GM21367 (cell line): ENCODE measurements at regions not wholly inside any gene's neighbourhood (a gene's known extent, or its start where the extent isn't known, plus 50 kb on each side); places are given as distances from the start of the nearest gene placed in this dataset.

Source experiments
- ATAC-seq: cut with Tn5 transposase; IDR thresholded peaks from one replicate; pipeline ENCODE4 v1.9.1; 2021; ENCODE audit not compliant: unreplicated experiment

GRCh38 chr5:158139161-158139560 is 280.2 kb upstream of the CLINT1 start:
- ATAC-seq: no peak

- no peak for ATAC-seq
These were observed 276.8 kb upstream of the CLINT1 start for GRCh38 chr5:158135682-158136179.

DNA sequence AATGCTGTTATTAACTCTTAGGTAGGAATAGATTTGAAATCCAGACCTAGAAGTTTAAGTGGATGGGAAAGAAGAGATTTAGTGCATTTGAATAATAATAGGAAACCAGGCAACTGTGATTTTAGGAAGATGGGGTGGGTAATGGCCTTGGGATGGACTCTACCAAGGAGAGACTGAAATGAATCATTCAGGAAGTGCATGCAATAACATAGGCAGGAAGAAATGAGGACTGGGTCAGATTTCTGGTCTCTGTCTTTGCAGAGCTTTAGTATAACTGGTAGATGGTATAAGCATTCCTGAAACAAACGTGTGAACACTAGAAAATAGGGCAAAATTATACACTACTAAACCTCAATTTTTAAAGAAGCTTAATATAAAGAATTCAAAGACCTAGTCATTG is 274.4 kb upstream of the CLINT1 start:
- ATAC-seq: no peak

- ATAC-seq: no peak
These were observed 268.6 kb upstream of the CLINT1 start for GRCh38 chr5:158127536-158127935.

DNA sequence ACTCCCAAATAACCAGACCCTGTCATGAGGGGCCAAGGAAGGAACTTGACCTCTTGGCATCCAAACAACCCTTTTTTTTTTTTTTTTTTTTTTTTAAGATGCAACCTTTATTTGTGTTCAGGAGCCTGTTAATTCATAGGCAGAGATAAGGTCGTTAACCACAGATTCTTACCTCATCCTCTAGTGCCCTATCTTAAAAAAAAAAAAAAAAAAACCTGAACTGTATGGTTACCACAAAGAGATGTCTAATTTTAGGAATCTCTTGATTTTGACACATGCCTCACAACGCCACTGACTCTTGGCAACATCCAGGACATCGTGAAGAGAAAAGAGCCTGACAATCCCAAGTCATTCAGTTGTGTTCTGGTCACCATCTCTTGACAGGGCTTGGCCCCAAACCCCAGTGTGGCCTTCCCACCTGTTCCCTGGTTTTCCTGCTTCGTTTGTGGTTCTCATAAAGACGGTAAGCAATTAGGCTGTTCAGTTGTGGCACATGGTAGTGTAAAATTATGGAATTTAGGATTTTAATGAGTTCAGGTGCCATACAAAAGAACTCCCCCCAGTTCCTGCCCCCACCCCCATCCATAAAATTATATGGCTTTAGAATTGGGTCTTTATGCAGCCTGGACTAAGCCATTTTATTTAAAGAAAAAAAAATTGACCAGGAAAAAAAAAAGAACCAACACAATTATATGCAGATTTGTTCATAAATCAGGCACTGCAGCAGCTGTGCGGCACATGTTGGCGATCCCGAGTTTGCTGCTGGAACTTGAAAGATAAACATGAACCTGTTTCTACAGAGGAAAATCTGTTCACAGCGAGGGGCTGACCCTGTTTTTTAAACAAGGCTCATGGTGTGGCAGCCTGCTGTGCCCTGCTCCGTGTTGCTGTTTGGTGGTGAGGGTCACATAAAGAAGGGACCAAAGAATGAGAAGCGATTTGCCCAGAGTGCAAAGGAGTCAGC is 267.8 kb upstream of the CLINT1 start:
- ATAC-seq: no peak

GRCh38 chr5:158124606-158125316 is 265.8 kb upstream of the CLINT1 start:
- ATAC-seq: no peak

DNA sequence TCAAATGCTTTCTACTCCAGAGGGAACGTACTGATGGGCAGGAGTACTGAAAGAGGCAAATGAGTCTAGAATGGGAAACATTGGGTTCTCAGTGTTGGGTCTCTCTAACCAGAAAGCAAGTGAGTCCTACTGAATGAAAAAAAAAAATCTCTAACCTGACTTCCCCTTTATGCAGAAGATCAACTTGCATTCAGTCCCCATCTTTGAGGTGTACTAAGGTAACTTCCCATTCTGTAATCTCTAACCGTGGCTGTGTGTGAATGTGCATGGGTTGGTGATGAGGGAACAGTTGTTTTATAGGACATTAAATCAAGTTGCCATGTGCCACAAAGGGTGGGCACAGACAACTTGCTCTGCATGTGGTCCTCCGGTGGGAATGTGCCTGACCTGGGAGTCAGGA is 264.6 kb upstream of the CLINT1 start:
- no peak for ATAC-seq

DNA sequence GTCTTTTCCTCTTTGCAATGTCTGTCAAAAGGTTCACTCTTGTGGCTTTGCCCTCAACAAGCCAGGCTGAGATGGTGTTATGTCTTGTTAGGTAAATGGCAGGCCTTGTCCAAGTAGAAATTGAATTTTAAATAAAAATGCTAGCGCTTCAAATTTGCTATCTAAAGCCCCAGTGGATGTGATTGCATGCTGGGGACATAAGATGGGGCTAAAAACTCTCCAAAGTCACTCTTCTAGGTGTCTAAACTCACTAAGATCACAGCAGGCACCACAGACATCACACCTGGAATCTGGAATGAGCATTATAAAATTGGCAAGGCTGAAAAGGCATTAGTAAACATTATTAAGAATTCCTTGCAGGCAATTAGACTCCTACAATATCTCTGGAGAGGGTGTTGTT is 262.7 kb upstream of the CLINT1 start:
- ATAC-seq: no peak

DNA sequence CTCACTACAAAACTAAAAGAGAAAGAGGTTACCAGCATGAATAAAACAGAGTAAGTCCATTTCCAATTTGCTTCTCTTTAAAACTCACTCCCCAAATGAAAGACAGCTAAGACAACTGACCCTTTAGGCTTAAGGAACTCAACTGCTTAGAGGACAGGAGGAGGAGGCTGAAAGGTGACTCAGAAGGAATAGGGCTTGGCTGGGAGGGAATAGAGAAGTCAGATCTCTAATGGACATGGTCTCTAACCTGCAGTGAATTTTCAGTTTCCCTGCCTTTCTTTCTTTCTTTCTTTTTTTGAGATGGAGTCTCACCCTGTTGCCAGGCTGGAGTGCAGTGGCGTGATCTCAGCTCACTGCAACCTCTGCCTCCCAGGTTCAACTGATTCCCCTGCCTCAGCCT is 261.8 kb upstream of the CLINT1 start:
- ATAC-seq: no peak

DNA sequence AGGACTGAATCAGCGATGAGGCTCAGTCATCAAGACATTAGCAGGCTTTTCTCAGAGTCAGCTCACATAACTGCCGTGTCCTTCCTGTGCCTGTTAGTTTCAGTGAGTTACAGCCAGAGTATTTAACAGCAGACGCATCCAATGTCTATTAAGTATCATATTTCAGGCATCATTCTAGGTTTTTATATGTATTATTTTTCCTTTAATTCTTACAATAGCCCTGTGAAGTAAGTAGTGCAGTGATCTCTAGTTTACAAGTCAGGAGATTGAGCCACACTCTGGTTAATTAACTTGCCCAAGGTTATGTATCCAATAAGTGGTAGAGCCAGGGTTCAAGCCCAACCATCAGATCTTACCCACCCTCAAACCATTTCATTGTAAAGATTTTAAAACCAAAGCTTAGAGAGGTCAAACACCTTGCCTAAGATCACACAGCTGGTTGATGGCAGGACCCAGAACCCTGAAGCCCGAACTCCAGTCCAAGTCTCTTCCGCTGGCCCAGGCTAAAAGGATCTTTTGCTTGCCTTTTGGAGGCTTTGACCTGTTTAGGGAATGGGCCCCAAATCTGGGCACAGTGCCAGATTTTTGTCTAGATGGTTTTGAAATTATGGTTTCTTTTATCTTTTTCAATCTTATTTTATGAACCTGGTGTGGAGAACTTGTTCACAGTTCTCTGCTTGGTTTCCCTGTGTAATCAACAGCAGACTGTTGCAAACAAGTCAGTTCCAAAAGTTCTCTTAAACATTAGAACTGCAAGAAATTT is 261.2 kb upstream of the CLINT1 start:
- no peak for ATAC-seq

GRCh38 chr5:158117467-158118160 is 258.7 kb upstream of the CLINT1 start:
- no peak for ATAC-seq

GRCh38 chr5:158116965-158117364 is 258.0 kb upstream of the CLINT1 start:
- ATAC-seq: no peak

GRCh38 chr5:158115468-158115867 is 256.5 kb upstream of the CLINT1 start:
- no peak for ATAC-seq

GRCh38 chr5:158108177-158108576 is 249.2 kb upstream of the CLINT1 start:
- no peak for ATAC-seq

DNA sequence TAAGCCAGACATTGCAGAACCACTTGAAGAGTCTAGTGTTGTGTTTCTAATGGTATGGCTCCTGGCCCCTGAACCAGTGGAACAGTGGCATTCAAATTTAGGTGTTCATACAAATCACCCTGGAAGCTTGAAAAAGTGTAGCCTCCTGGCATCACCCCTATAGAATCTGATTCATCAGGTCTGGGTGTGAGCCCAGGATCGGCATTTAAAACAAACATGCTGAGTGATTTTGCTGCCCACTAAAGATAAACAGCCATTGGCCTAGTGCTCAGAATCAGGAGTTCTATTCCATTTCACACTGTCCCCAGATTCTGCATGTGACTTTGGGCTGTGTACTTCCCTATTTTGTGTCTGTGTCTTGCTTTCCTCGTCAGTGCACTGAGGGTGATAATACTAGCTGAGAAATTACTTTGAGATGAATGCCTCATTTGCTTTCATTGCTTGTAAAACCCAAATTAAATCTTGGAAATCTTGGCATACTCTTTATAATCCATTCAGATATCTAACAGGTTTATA is 241.5 kb upstream of the CLINT1 start:
- no peak for ATAC-seq

DNA sequence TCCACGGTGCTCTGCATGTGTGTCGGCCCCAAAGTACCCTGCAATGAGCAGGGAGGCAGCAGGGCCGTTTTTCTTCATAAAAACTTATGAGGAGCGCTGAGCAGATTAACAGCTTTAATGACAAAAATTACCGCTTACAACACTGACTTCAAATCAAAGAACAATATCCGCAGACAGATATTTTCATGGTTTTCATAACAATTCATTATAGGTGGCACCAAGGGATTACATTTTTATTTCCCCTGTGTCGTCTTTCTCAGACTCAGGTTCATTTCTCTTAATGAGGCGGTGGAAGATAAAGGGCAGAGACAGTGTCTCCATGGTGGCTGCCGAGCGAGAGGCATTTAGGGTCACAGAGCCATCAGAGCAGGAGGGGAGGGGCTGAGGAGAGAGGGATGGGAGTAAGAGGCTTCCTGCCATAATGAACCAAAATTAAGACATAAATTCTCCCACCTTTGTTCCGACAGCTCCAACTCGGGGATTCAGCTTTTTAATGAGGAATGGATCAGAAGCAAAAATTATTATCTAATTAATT is 240.7 kb upstream of the CLINT1 start:
- ATAC-seq: no peak

DNA sequence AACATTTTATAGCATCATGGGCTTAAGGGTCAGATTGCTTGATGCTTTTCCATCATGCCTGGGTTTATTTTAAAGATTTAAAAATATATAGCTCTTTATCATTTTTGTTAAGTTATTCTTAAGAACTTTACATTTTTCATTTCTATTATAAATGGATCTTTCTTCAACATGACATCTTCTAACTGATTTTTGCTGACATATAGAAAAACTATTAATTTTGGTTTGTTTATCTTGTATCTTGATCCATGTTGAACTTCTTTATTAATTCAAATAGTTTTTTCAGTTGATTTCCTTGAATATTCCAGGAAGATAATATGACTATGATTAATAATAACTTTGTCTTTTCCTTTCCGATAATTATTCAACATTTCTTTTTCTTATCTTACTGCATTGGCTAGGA is 237.9 kb upstream of the CLINT1 start:
- no peak for ATAC-seq

DNA sequence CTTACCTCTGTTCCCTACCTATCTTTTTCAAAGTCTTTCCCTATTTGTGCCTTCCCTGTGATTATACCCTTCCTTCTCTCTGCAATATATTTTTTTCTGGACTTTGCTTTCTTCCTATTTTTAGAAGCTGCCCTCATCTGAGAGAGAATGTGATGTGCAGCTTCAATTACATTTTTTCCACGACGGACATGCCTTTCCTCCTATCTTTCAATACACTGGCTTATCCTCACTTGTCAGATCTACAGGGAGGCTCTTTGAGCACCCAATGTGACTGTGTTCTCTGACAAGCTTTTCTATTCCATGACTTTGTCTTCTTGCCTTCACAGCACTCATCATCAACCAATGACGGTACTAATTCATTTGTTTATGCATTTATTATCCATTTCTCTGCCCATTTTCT is 227.9 kb upstream of the CLINT1 start:
- ATAC-seq: no peak

- ATAC-seq: no peak
These were observed 225.3 kb upstream of the CLINT1 start for GRCh38 chr5:158084292-158084691.

DNA sequence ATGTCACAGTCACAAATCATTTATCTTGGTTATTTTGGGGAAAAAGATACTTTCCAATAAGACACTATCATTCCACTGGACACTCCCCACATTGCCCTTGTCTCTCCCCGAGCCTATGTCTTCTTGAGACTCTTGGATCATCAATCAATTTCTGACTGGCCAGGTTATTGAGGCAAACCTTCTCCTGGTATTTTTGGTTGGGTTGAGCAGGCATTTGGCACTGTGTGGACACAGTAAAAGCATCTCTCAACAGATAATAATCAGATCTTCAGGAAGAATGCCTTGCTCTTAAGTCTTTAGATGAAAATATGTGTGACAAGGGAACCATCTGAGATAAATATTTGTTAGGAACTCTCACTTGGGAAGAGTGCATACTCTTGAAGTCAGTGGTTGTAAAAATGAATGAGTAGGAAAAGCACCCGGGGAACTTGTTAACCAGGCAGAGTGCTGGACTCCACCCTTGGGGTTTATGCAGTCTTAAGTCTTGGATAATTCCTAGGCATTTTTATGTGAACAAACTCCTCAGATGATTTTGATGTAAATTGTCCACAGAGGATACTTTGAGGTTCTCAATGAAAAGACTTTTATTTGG is 223.8 kb upstream of the CLINT1 start:
- no peak for ATAC-seq
